Caco-2 (cell line): ENCODE measurements at regions not wholly inside any gene's neighbourhood (a gene's known extent, or its start where the extent isn't known, plus 50 kb on each side); places are given as distances from the start of the nearest gene placed in this dataset.

Experiments used
- BruUV-seq: library from RNA; stranded (reverse); fragments of 400-500 nt; replicated peaks from 2 replicates; lab custom pipeline; 2021; lab: Mats Ljungman, UMichigan
- CTCF ChIA-PET: fragments of 300-600 bp; sonication (Branson Sonifier 250); formaldehyde crosslinking; loops from one replicate; lab custom pipeline; 2022; ENCODE audit warnings: antibody characterized with exemption; lab: Charles Lee
- POLR2A ChIA-PET: fragments of 300-600 bp; sonication (Branson Sonifier 250); formaldehyde crosslinking; loops from one replicate; lab custom pipeline; 2022; ENCODE audit warnings: antibody characterized with exemption; lab: Charles Lee
- DNase-seq, 2 experiments: peaks; one replicate each; pipeline versions ENCODE4 v3.0.0 to v3.0.0-alpha.2; 2020 to 2022
- H3K27me3 ChIP-seq: replicated peaks from 2 replicates; pipeline ENCODE4 v1.6.0; 2011; ENCODE audit warnings: low read length; ENCODE audit not compliant: control insufficient read depth, insufficient read depth
- H3K36me3 ChIP-seq: 2 replicates; pipeline ENCODE4 v1.5.1; 2011; ENCODE audit warnings: low read length; ENCODE audit not compliant: control insufficient read depth, insufficient read depth
- H3K4me1 ChIP-seq: fragments of 250-450 bp; sonication (Bioruptor Pico); 2 replicates; pipeline ENCODE4 v1.5.1; 2020; ENCODE audit warnings: mild to moderate bottlenecking
- H3K4me3 ChIP-seq: 2 replicates; pipeline ENCODE4 v1.5.1; 2011; ENCODE audit warnings: low read depth, mild to moderate bottlenecking, control low read depth, low read length
- H3K9me3 ChIP-seq: fragments of 250-450 bp; sonication (Bioruptor Pico); 2 replicates; pipeline ENCODE4 v1.5.1; 2020; ENCODE audit warnings: mild to moderate bottlenecking, moderate library complexity
- H3K27ac Mint-ChIP-seq: one replicate; pipeline ENCODE4 v1.8.0; 2022; ENCODE audit warnings: mixed read lengths; ENCODE audit not compliant: unreplicated experiment
- H3K27me3 Mint-ChIP-seq: one replicate; pipeline ENCODE4 v1.8.0; 2022; ENCODE audit warnings: mixed read lengths; ENCODE audit not compliant: insufficient read depth, unreplicated experiment
- H3K36me3 Mint-ChIP-seq: one replicate; pipeline ENCODE4 v1.8.0; 2022; ENCODE audit warnings: mild to moderate bottlenecking, mixed read lengths; ENCODE audit not compliant: insufficient read depth, unreplicated experiment
- H3K4me1 Mint-ChIP-seq: one replicate; pipeline ENCODE4 v1.8.0; 2022; ENCODE audit warnings: low read depth, mixed read lengths; ENCODE audit not compliant: unreplicated experiment
- H3K4me3 Mint-ChIP-seq: one replicate; pipeline ENCODE4 v1.8.0; 2022; ENCODE audit warnings: mild to moderate bottlenecking, moderate library complexity, mixed read lengths; ENCODE audit not compliant: unreplicated experiment
- H3K9me3 Mint-ChIP-seq: one replicate; pipeline ENCODE4 v1.8.0; 2022; ENCODE audit warnings: mixed read lengths; ENCODE audit not compliant: unreplicated experiment
- intact Hi-C: fragments of 100-400 bp; cut with micrococcal nuclease; formaldehyde crosslinking; loops from one replicate; pipeline ENCODE4 v1.10.0; 2022; ENCODE audit not compliant: unreplicated experiment
- TF ChIP-seq, protein P1 (sequence below), 2 experiments: fragments of 200-600 bp in 1 of 2; IDR thresholded peaks; 1 replicate in 1 of 2; 2 replicates in 1 of 2; pipeline versions ENCODE4 v1.5.1 to v1.8.0; 2011 to 2022; ENCODE audit warnings: antibody characterized with exemption in 1 of 2, control low read depth in 1 of 2, inconsistent platforms in 1 of 2, low read depth in 1 of 2, low read length in 1 of 2, mild to moderate bottlenecking in 1 of 2, moderate library complexity in 1 of 2; ENCODE audit not compliant: insufficient read depth in 1 of 2, severe bottlenecking in 1 of 2, unreplicated experiment in 1 of 2

DNA sequence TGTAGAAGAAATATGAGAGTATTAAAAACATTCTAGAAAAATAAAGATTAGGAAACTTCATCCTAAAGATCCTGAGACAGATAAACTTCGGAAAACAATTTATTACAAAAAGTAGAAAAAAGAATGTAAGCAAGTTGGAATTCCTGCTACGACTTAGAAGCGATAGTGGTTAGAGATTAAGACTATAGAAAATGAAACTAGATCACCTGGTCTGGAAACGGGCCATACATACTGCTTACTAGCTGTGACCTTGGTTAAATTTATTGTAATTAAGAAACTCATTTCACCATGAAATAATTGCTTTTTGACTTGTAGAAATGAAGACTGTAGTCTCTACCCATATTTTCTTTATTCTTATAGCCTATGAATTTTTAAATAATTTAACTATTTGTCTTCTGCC lies 614.1 kb downstream of the SLC16A7 start:
- Histone ChIP-seq H3K27me3 (no peaks in the 10 kb centered on the region), H3K9me3 (no peaks in the 10 kb centered on the region), H3K4me1 (no peaks in the 10 kb centered on the region), H3K36me3 (no peaks in the 10 kb centered on the region), H3K4me3 (no peak overlapping the region)
- H3K4me3 Mint-ChIP-seq = no peak overlapping the region
- CTCF ChIA-PET = no interaction called here
- H3K4me1 Mint-ChIP-seq = no peaks in the 10 kb centered on the region
- H3K36me3 Mint-ChIP-seq = no peaks in the 10 kb centered on the region
- no peak for DNase-seq
- H3K27me3 Mint-ChIP-seq = no peaks in the 10 kb centered on the region
- TF ChIP-seq, protein P1, sequence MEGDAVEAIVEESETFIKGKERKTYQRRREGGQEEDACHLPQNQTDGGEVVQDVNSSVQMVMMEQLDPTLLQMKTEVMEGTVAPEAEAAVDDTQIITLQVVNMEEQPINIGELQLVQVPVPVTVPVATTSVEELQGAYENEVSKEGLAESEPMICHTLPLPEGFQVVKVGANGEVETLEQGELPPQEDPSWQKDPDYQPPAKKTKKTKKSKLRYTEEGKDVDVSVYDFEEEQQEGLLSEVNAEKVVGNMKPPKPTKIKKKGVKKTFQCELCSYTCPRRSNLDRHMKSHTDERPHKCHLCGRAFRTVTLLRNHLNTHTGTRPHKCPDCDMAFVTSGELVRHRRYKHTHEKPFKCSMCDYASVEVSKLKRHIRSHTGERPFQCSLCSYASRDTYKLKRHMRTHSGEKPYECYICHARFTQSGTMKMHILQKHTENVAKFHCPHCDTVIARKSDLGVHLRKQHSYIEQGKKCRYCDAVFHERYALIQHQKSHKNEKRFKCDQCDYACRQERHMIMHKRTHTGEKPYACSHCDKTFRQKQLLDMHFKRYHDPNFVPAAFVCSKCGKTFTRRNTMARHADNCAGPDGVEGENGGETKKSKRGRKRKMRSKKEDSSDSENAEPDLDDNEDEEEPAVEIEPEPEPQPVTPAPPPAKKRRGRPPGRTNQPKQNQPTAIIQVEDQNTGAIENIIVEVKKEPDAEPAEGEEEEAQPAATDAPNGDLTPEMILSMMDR (IDR thresholded peaks at IDR 0.05; ENCODE audit: insufficient read depth in 1 of 2, low read depth in 1 of 2, low read length in 1 of 2, severe bottlenecking in 1 of 2, unreplicated experiment in 1 of 2) = no peak
- no TSS peak for BruUV-seq
- H3K9me3 Mint-ChIP-seq = peaks cover 15% of the 10 kb centered on the region
- POLR2A ChIA-PET = no interaction called here
- intact Hi-C loops = no loop called here
- no peak overlapping the region for H3K27ac Mint-ChIP-seq

DNA sequence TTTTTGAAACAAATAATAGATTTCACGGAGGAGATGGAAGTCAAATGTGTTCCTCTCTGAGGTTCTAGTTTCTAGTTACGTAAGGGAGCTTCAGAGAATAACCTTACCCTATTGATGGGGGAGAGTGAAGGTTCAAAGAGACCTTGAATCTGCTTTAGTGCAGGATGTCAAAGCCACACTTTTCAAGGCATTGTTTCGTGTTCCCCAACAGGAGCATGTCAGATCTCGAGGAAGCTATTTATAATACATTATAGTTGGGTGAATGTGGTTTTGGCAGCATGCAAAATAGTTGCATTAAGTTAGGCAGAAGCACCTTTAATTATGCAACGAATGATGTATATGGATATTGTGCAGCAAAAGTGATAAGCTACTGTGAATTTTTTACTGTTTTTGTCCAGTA lies 614.9 kb downstream of the SLC16A7 start:
- peaks cover 15% of the 10 kb centered on the region for H3K9me3 Mint-ChIP-seq
- no peak overlapping the region for H3K4me3 Mint-ChIP-seq
- H3K4me3 ChIP-seq = no peak overlapping the region
- POLR2A ChIA-PET = no interaction called here
- no peak overlapping the region for H3K27ac Mint-ChIP-seq
- CTCF ChIA-PET = no interaction called here
- H3K27me3 Mint-ChIP-seq = no peaks in the 10 kb centered on the region
- H3K4me1 Mint-ChIP-seq = no peaks in the 10 kb centered on the region
- BruUV-seq = no TSS peak
- no peaks in the 10 kb centered on the region for H3K9me3 ChIP-seq
- intact Hi-C loops = no loop called here
- H3K36me3 Mint-ChIP-seq = no peaks in the 10 kb centered on the region
- TF ChIP-seq, protein P1 (IDR thresholded peaks at IDR 0.05; ENCODE audit: insufficient read depth in 1 of 2, low read depth in 1 of 2, low read length in 1 of 2, severe bottlenecking in 1 of 2, unreplicated experiment in 1 of 2) = no peak
- H3K4me1 ChIP-seq = no peaks in the 10 kb centered on the region
- no peaks in the 10 kb centered on the region for H3K36me3 ChIP-seq
- no peaks in the 10 kb centered on the region for H3K27me3 ChIP-seq
- no peak for DNase-seq

DNA sequence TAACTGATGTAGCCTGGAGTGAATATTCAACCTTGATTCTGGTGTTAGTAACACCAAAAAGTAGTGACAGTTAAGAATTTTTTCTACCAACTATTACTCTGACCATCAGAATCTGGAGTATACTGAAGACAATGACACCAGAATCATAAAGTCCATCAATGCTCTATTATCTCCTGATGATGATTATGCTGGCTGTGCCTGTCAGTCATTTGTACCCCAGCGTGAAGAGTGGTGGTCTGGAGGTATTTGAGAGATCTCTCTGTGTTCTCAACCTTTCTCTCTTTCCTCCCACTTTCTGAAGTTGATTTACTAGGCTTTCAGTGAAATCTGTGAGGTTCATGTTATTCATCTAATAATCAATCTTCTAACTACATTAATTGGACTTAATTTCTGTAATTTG lies 615.4 kb downstream of the SLC16A7 start:
- no peak overlapping the region for H3K4me3 Mint-ChIP-seq
- no peaks in the 10 kb centered on the region for H3K27me3 ChIP-seq
- CTCF ChIA-PET = no interaction called here
- DNase-seq = no peak
- no peak overlapping the region for H3K27ac Mint-ChIP-seq
- H3K36me3 Mint-ChIP-seq = no peaks in the 10 kb centered on the region
- no peaks in the 10 kb centered on the region for H3K9me3 ChIP-seq
- no peaks in the 10 kb centered on the region for H3K4me1 ChIP-seq
- H3K9me3 Mint-ChIP-seq = peaks cover 15% of the 10 kb centered on the region
- TF ChIP-seq, protein P1 (IDR thresholded peaks at IDR 0.05; ENCODE audit: insufficient read depth in 1 of 2, low read depth in 1 of 2, low read length in 1 of 2, severe bottlenecking in 1 of 2, unreplicated experiment in 1 of 2) = no peak
- H3K4me3 ChIP-seq = no peak overlapping the region
- H3K36me3 ChIP-seq = no peaks in the 10 kb centered on the region
- no peaks in the 10 kb centered on the region for H3K27me3 Mint-ChIP-seq
- no peaks in the 10 kb centered on the region for H3K4me1 Mint-ChIP-seq
- no TSS peak for BruUV-seq
- POLR2A ChIA-PET = no interaction called here
- intact Hi-C loops = no loop called here
